Putamen (tissue), 1 donor: ENCODE measurements at regions not wholly inside any gene's neighbourhood (a gene's known extent, or its start where the extent isn't known, plus 50 kb on each side); places are given as distances from the start of the nearest gene placed in this dataset.

Source experiments
- DNase-seq: peaks from one replicate; pipeline ENCODE4 v3.0.0-alpha.2; 2016; ENCODE audit warnings: low spot score

- DNase-seq, result no peak
Observed at GRCh38 chr1:220982686-220983085, 103.4 kb downstream of the HLX start.

GRCh38 chr1:220983877-220984635 is 104.8 kb downstream of the HLX start:
- DNase-seq, result no peak

- DNase-seq, result no peak
Observed at GRCh38 chr1:220990427-220991339, 111.4 kb downstream of the HLX start.

GRCh38 chr1:220991506-220991905 is 112.3 kb downstream of the HLX start:
- no peak for DNase-seq

- no peak for DNase-seq
Observed at GRCh38 chr1:220991959-220992704, 112.9 kb downstream of the HLX start.

- DNase-seq, result no peak
Observed at GRCh38 chr1:220992705-220993052, 113.4 kb downstream of the HLX start.

GRCh38 chr1:220994671-220995070 is 115.4 kb downstream of the HLX start:
- no peak for DNase-seq

GRCh38 chr1:220997791-220998190 is 118.5 kb downstream of the HLX start:
- no peak for DNase-seq

GRCh38 chr1:220999872-221000863 is 120.9 kb downstream of the HLX start:
- peak; percentile 1 for DNase-seq

- DNase-seq, result no peak
Observed at GRCh38 chr1:221001167-221001566, 121.9 kb downstream of the HLX start.

- no peak for DNase-seq
Observed at GRCh38 chr1:221002601-221003000, 123.4 kb downstream of the HLX start.

- DNase-seq, result no peak
Observed at GRCh38 chr1:221011145-221011544, 131.9 kb downstream of the HLX start.

GRCh38 chr1:221012120-221012519 is 132.9 kb downstream of the HLX start:
- DNase-seq, result no peak

GRCh38 chr1:221013691-221014660 is 134.7 kb downstream of the HLX start:
- no peak for DNase-seq

GRCh38 chr1:221015159-221015790 is 136.0 kb downstream of the HLX start:
- DNase-seq, result no peak

- DNase-seq, result no peak
Observed at GRCh38 chr1:221016751-221017150, 137.5 kb downstream of the HLX start.

GRCh38 chr1:221018414-221018813 is 139.2 kb downstream of the HLX start:
- DNase-seq, result no peak

GRCh38 chr1:221022331-221022730 is 143.1 kb downstream of the HLX start:
- DNase-seq, result no peak

GRCh38 chr1:221023482-221023881 is 144.2 kb downstream of the HLX start:
- DNase-seq, result no peak

GRCh38 chr1:221025501-221025900 is 146.3 kb downstream of the HLX start:
- DNase-seq, result no peak
